GM23248 (cell line): ENCODE measurements at regions not wholly inside any gene's neighbourhood (a gene's known extent, or its start where the extent isn't known, plus 50 kb on each side); places are given as distances from the start of the nearest gene placed in this dataset.

Source experiments
- EZH2 ChIP-seq: fragments of 200-600 bp; sonication (generic); IDR thresholded peaks from 2 replicates; pipeline ENCODE4 v1.6.1; 2018; ENCODE audit warnings: antibody characterized with exemption, mild to moderate bottlenecking; ENCODE audit not compliant: insufficient read depth, poor library complexity, severe bottlenecking
- EZH2phosphoT487 ChIP-seq: fragments of 200-600 bp; sonication (generic); IDR thresholded peaks from 2 replicates; pipeline ENCODE4 v1.6.1; 2018; ENCODE audit warnings: antibody characterized with exemption, moderate library complexity, mild to moderate bottlenecking, low read depth; ENCODE audit not compliant: insufficient read depth

- TF ChIP-seq EZH2phosphoT487: no peak
- TF ChIP-seq EZH2: no peak
These were observed 163.8 kb downstream of the BTC start for GRCh38 chr4:74630551-74630950.
